ENCODE measurements at regions not wholly inside any gene's neighbourhood (a gene's known extent, or its start where the extent isn't known, plus 50 kb on each side); places are given as distances from the start of the nearest gene placed in this dataset.

GRCh38 chr7:10429511-10429910 lies 544.2 kb upstream of the PHF14 start:
- TF ChIP-seq CTCF (IDR thresholded peaks at IDR 0.05; ENCODE audit: insufficient read depth, low read length, poor library complexity, severe bottlenecking), result no peak
- TF ChIP-seq EZH2phosphoT487 (conservative IDR thresholded peaks at IDR 0.05; ENCODE audit: low read length), result no peak
